K562 (cell line): ENCODE measurements at regions not wholly inside any gene's neighbourhood (a gene's known extent, or its start where the extent isn't known, plus 50 kb on each side); places are given as distances from the start of the nearest gene placed in this dataset.

ENCODE experiments used
- CSDE1 ChIP-seq, 2 experiments: fragments of 450-650 bp; IDR thresholded peaks; 2 replicates each; pipeline ENCODE4 v1.6.1; 2016; ENCODE audit warnings: mild to moderate bottlenecking in 1 of 2
- CTCF ChIP-seq, 3 experiments: IDR thresholded peaks in 2 of 3; conservative IDR thresholded peaks in 1 of 3; 2 replicates each; pipeline ENCODE4 v1.5.1; 2011 to 2012; ENCODE audit warnings: low read length in 3 of 3, mild to moderate bottlenecking in 3 of 3, control low read depth in 2 of 3, improper control_type of control experiment in 1 of 3, inconsistent platforms in 1 of 3, low read depth in 1 of 3, mixed read lengths in 1 of 3, moderate library complexity in 1 of 3; ENCODE audit not compliant: insufficient read depth in 2 of 3
- MCM5 ChIP-seq: fragments of 450-650 bp; IDR thresholded peaks from 2 replicates; pipeline ENCODE4 v1.6.1; 2016; ENCODE audit warnings: low read depth
- NFE2 ChIP-seq: IDR thresholded peaks from 2 replicates; pipeline ENCODE4 v1.6.1; 2014; ENCODE audit warnings: antibody characterized with exemption, low read depth
- POLR2AphosphoS2 ChIP-seq: IDR thresholded peaks from 2 replicates; pipeline ENCODE4 v1.6.1; 2012; ENCODE audit warnings: low read length, improper control_type of control experiment
- ZNF224 ChIP-seq: sonication (generic); formaldehyde crosslinking; IDR thresholded peaks from 2 replicates; pipeline ENCODE4 v1.8.0; 2022; ENCODE audit warnings: mild to moderate bottlenecking, missing genetic modification reagents
- ZNF384 ChIP-seq: IDR thresholded peaks from 2 replicates; pipeline ENCODE4 v1.6.1; 2012; ENCODE audit warnings: low read depth, low read length, improper control_type of control experiment
- TF ChIP-seq, protein P1 (sequence below): sonication (generic); formaldehyde crosslinking; IDR thresholded peaks from 2 replicates; pipeline ENCODE4 v1.8.1; 2023; ENCODE audit warnings: mild to moderate bottlenecking, missing genetic modification reagents
- TF ChIP-seq, protein P2 (sequence below): fragments of 450-650 bp; formaldehyde crosslinking; IDR thresholded peaks from 2 replicates; pipeline ENCODE4 v1.4.0; 2020; ENCODE audit warnings: mild to moderate bottlenecking, moderate library complexity

- TF ChIP-seq ZNF224 (CRISPR knock-in tag) (no peak), POLR2AphosphoS2 (no peak), ZNF384 (no peak), CSDE1 (IDR thresholded peaks at IDR 0.05) (no peak), CTCF (IDR thresholded peaks at IDR 0.05 in 2 of 3, conservative IDR thresholded peaks at IDR 0.05 in 1 of 3; ENCODE audit: insufficient read depth in 2 of 3, low read depth in 1 of 3, low read length in 3 of 3) (no peak), NFE2 (no peak), MCM5 (no peak)
- TF ChIP-seq, protein P1, sequence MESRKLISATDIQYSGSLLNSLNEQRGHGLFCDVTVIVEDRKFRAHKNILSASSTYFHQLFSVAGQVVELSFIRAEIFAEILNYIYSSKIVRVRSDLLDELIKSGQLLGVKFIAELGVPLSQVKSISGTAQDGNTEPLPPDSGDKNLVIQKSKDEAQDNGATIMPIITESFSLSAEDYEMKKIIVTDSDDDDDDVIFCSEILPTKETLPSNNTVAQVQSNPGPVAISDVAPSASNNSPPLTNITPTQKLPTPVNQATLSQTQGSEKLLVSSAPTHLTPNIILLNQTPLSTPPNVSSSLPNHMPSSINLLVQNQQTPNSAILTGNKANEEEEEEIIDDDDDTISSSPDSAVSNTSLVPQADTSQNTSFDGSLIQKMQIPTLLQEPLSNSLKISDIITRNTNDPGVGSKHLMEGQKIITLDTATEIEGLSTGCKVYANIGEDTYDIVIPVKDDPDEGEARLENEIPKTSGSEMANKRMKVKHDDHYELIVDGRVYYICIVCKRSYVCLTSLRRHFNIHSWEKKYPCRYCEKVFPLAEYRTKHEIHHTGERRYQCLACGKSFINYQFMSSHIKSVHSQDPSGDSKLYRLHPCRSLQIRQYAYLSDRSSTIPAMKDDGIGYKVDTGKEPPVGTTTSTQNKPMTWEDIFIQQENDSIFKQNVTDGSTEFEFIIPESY (CRISPR knock-in tag) = no peak
- TF ChIP-seq, protein P2, sequence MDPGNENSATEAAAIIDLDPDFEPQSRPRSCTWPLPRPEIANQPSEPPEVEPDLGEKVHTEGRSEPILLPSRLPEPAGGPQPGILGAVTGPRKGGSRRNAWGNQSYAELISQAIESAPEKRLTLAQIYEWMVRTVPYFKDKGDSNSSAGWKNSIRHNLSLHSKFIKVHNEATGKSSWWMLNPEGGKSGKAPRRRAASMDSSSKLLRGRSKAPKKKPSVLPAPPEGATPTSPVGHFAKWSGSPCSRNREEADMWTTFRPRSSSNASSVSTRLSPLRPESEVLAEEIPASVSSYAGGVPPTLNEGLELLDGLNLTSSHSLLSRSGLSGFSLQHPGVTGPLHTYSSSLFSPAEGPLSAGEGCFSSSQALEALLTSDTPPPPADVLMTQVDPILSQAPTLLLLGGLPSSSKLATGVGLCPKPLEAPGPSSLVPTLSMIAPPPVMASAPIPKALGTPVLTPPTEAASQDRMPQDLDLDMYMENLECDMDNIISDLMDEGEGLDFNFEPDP (CRISPR knock-in tag) = no peak
Observed at GRCh38 chr15:84098604-84099003, 137.0 kb upstream of the GOLGA6L4 start.
